Smooth muscle cell (in vitro differentiated cells): ENCODE measurements at regions not wholly inside any gene's neighbourhood (a gene's known extent, or its start where the extent isn't known, plus 50 kb on each side); places are given as distances from the start of the nearest gene placed in this dataset.
"Not testable (repeated sequence)": the region's sequence is repeated elsewhere in the genome, so short reads cannot be mapped to it uniquely, and the experiment has no call there.

ENCODE experiments used
- DNase-seq: peaks from one replicate; lab custom pipeline; 2025; ENCODE audit not compliant: unreplicated experiment; lab: John Stamatoyannopoulos, UW
- H2AFZ ChIP-seq: fragments of 200-600 bp; sonication (generic); 2 replicates; pipeline ENCODE4 v1.6.0; 2016; ENCODE audit warnings: antibody characterized with exemption, low read depth, mild to moderate bottlenecking
- H3F3A ChIP-seq: fragments of 200-600 bp; sonication (generic); 2 replicates; pipeline ENCODE4 v1.6.0; 2017; ENCODE audit warnings: antibody characterized with exemption, low read depth
- H3K27ac ChIP-seq: fragments of 200-600 bp; sonication (generic); 2 replicates; pipeline ENCODE4 v1.5.1; 2016; ENCODE audit warnings: low read depth, mild to moderate bottlenecking
- H3K27me3 ChIP-seq: fragments of 200-600 bp; sonication (generic); 2 replicates; pipeline ENCODE4 v1.6.1; 2016; ENCODE audit warnings: low read depth, mild to moderate bottlenecking
- H3K36me3 ChIP-seq: fragments of 200-600 bp; sonication (generic); 2 replicates; pipeline ENCODE4 v1.5.1; 2016; ENCODE audit warnings: low read depth
- H3K4me1 ChIP-seq: fragments of 200-600 bp; sonication (generic); 2 replicates; pipeline ENCODE4 v1.5.1; 2016; ENCODE audit warnings: low read depth
- H3K4me2 ChIP-seq: fragments of 200-600 bp; sonication (generic); 2 replicates; pipeline ENCODE4 v1.6.0; 2016; ENCODE audit warnings: mild to moderate bottlenecking
- H3K4me3 ChIP-seq: fragments of 200-600 bp; sonication (generic); 2 replicates; pipeline ENCODE4 v1.5.1; 2016; ENCODE audit warnings: mild to moderate bottlenecking
- H3K79me2 ChIP-seq: fragments of 200-600 bp; sonication (generic); 2 replicates; pipeline ENCODE4 v1.6.0; 2016; ENCODE audit warnings: low read depth, mild to moderate bottlenecking
- H3K9ac ChIP-seq: fragments of 200-600 bp; sonication (generic); 2 replicates; pipeline ENCODE4 v1.6.0; 2016; ENCODE audit warnings: low read depth
- H3K9me3 ChIP-seq: fragments of 200-600 bp; sonication (generic); replicated peaks from 2 replicates; pipeline ENCODE4 v1.5.1; 2016; ENCODE audit warnings: low read depth
- H4K20me1 ChIP-seq: fragments of 200-600 bp; sonication (generic); 2 replicates; pipeline ENCODE4 v1.6.0; 2016; ENCODE audit warnings: low read depth
- WGBS: methylation state at CpG from one replicate; pipeline ENCODE4 v1.1.7; 2016; ENCODE audit warnings: low lambda C conversion rate; 5-methylcytosine and 5-hydroxymethylcytosine counted together
- TF ChIP-seq, protein P1 (sequence below): fragments of 200-600 bp; sonication (generic); IDR thresholded peaks from 2 replicates; pipeline ENCODE4 v1.5.1; 2017; ENCODE audit warnings: borderline replicate concordance, mild to moderate bottlenecking, antibody characterized with exemption; ENCODE audit not compliant: insufficient read depth, poor library complexity, severe bottlenecking

GRCh38 chr7:112587504-112587903, 106.7 kb downstream of the LSMEM1 start:
- H3K9me3 ChIP-seq, result no peaks in the 10 kb centered on the region
- no peak for DNase-seq
- no peaks in the 10 kb centered on the region for H3K4me1 ChIP-seq
- TF ChIP-seq, protein P1, sequence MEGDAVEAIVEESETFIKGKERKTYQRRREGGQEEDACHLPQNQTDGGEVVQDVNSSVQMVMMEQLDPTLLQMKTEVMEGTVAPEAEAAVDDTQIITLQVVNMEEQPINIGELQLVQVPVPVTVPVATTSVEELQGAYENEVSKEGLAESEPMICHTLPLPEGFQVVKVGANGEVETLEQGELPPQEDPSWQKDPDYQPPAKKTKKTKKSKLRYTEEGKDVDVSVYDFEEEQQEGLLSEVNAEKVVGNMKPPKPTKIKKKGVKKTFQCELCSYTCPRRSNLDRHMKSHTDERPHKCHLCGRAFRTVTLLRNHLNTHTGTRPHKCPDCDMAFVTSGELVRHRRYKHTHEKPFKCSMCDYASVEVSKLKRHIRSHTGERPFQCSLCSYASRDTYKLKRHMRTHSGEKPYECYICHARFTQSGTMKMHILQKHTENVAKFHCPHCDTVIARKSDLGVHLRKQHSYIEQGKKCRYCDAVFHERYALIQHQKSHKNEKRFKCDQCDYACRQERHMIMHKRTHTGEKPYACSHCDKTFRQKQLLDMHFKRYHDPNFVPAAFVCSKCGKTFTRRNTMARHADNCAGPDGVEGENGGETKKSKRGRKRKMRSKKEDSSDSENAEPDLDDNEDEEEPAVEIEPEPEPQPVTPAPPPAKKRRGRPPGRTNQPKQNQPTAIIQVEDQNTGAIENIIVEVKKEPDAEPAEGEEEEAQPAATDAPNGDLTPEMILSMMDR, result no peak
- no peaks in the 10 kb centered on the region for H3K27me3 ChIP-seq
- H3K9ac ChIP-seq, result no peak overlapping the region
- no peaks in the 10 kb centered on the region for H3F3A ChIP-seq
- H3K27ac ChIP-seq, result no peak overlapping the region
- no peaks in the 10 kb centered on the region for H3K36me3 ChIP-seq
- H3K4me2 ChIP-seq, result no peak overlapping the region
- no peak overlapping the region for H2AFZ ChIP-seq
- no peaks in the 10 kb centered on the region for H3K79me2 ChIP-seq
- no peaks in the 10 kb centered on the region for H4K20me1 ChIP-seq
- H3K4me3 ChIP-seq, result no peak overlapping the region
- WGBS, result 92% methylated on average over 4 of the region's 4 CpGs

- not testable (repeated sequence) for H3K4me3 ChIP-seq, H2AFZ ChIP-seq, H3K79me2 ChIP-seq, H3K4me1 ChIP-seq, H3K9me3 ChIP-seq, H3K27me3 ChIP-seq, H4K20me1 ChIP-seq, H3K36me3 ChIP-seq, DNase-seq, H3K4me2 ChIP-seq, H3F3A ChIP-seq, H3K27ac ChIP-seq, H3K9ac ChIP-seq
- 57% methylated on average over 4 of the region's 4 CpGs for WGBS
These were observed 111.9 kb downstream of the LSMEM1 start for GRCh38 chr7:112592565-112593263.

DNA sequence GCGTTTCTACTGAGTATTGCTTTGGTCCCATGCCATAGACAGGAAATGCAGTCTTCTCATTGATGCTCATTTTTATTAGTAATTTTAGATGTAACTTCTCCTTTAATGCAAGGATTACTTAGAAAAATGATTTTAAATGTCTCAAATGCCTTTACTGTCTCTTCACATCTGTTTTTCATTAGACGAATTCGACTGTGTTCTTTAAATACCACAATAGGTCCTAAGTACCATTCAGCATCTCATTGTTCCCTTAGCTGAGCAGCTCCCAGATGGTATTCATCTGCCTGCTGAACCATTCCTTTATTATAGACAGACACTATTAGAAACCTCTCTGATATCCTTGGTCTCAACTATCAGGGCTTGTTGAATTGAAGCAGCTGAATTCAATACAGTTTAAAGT, 113.6 kb downstream of the LSMEM1 start:
- no peaks in the 10 kb centered on the region for H3K79me2 ChIP-seq
- H4K20me1 ChIP-seq, result no peaks in the 10 kb centered on the region
- H3K9me3 ChIP-seq, result no peaks in the 10 kb centered on the region
- H3K27ac ChIP-seq, result no peak overlapping the region
- no peak overlapping the region for H2AFZ ChIP-seq
- no peaks in the 10 kb centered on the region for H3K27me3 ChIP-seq
- H3F3A ChIP-seq, result no peaks in the 10 kb centered on the region
- DNase-seq, result no peak
- WGBS, result 48% methylated on average over 3 of the region's 3 CpGs
- H3K36me3 ChIP-seq, result no peaks in the 10 kb centered on the region
- TF ChIP-seq, protein P1, result no peak
- no peak overlapping the region for H3K4me2 ChIP-seq
- no peak overlapping the region for H3K9ac ChIP-seq
- peaks cover 5% of the 10 kb centered on the region for H3K4me1 ChIP-seq
- H3K4me3 ChIP-seq, result no peak overlapping the region

DNA sequence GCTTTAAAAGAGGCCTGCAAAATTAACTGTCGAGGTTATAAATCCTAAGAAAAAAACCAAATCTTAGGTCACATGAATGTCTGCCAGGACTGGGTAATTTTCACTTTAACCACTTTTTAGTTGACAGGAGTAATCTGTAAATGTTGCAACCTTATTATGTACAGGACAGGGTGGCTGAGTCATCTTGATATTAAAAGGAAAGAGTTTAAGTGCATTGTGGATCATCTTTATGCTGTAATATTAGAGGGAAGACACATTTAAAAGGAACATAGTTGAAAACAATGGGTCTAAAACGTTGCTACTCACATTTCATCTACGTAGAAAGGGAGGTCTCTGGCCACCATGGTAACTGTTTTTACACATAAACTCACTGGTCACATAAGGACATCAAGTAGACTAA, 115.5 kb downstream of the LSMEM1 start:
- TF ChIP-seq, protein P1, result no peak
- no peaks in the 10 kb centered on the region for H3F3A ChIP-seq
- H3K4me1 ChIP-seq, result peaks cover 5% of the 10 kb centered on the region
- H3K9ac ChIP-seq, result no peak overlapping the region
- no peak overlapping the region for H3K27ac ChIP-seq
- no peaks in the 10 kb centered on the region for H3K9me3 ChIP-seq
- WGBS, result 53% methylated on average over 3 of the region's 3 CpGs
- no peaks in the 10 kb centered on the region for H3K36me3 ChIP-seq
- H2AFZ ChIP-seq, result peak overlapping the region; percentile 14
- no peak for DNase-seq
- no peak overlapping the region for H3K4me3 ChIP-seq
- no peak overlapping the region for H3K4me2 ChIP-seq
- no peaks in the 10 kb centered on the region for H3K27me3 ChIP-seq
- H3K79me2 ChIP-seq, result no peaks in the 10 kb centered on the region
- no peaks in the 10 kb centered on the region for H4K20me1 ChIP-seq
